Endothelial cell of umbilical vein (primary cell): ENCODE measurements at regions not wholly inside any gene's neighbourhood (a gene's known extent, or its start where the extent isn't known, plus 50 kb on each side); places are given as distances from the start of the nearest gene placed in this dataset.

Experiments used
- BruUV-seq: library from RNA; stranded (reverse); fragments of 400-500 nt; replicated peaks from 2 replicates; lab custom pipeline; 2021; lab: Mats Ljungman, UMichigan
- CTCF ChIA-PET: fragments of 300-600, 350-600 bp; sonication (Branson Sonifier 250); formaldehyde crosslinking; loops from one replicate; lab custom pipeline; 2021; ENCODE audit warnings: antibody characterized with exemption, inconsistent platforms; lab: Charles Lee
- POLR2A ChIA-PET: fragments of 300-600, 350-600 bp; sonication (Branson Sonifier 250); formaldehyde crosslinking; loops from one replicate; lab custom pipeline; 2021; ENCODE audit warnings: antibody characterized with exemption, inconsistent platforms; lab: Charles Lee
- DNase-seq: peaks from one replicate; pipeline ENCODE4 v3.0.0-alpha.2; 2011; ENCODE audit warnings: low read depth, low spot score
- FAIRE-seq: peaks from 2 replicates; lab custom pipeline; 2011; peaks lifted over from hg19 to GRCh38; lab: Jason Lieb, UNC
- H2AFZ ChIP-seq: 2 replicates; pipeline ENCODE4 v1.6.0; 2012; ENCODE audit warnings: low read depth, low read length, control low read depth, inconsistent platforms
- H3K27ac ChIP-seq: 2 replicates; pipeline ENCODE4 v1.5.1; 2011; ENCODE audit warnings: low read depth, mild to moderate bottlenecking, control low read depth, low read length, moderate library complexity; ENCODE audit not compliant: insufficient read depth
- H3K27me3 ChIP-seq, 2 experiments: 2 replicates each; pipeline versions ENCODE4 v1.6.0 to v1.6.1; 2011; ENCODE audit warnings: low read length in 2 of 2, mixed read lengths in 1 of 2; ENCODE audit not compliant: control insufficient read depth in 2 of 2, insufficient read depth in 2 of 2
- H3K36me3 ChIP-seq, 2 experiments: 2 replicates in 1 of 2; 3 replicates in 1 of 2; pipeline ENCODE4 v1.5.1; 2011; ENCODE audit warnings: low read length in 2 of 2, mild to moderate bottlenecking in 1 of 2, moderate library complexity in 1 of 2; ENCODE audit not compliant: control insufficient read depth in 2 of 2, insufficient read depth in 2 of 2; ENCODE audit errors: extremely low read depth in 1 of 2
- H3K4me1 ChIP-seq: 3 replicates; pipeline ENCODE4 v1.5.1; 2011; ENCODE audit warnings: mild to moderate bottlenecking, low read length; ENCODE audit not compliant: control insufficient read depth, insufficient read depth; ENCODE audit errors: extremely low read depth
- H3K4me2 ChIP-seq: 2 replicates; pipeline ENCODE4 v1.6.1; 2011; ENCODE audit warnings: low read length, control low read depth, mixed read lengths; ENCODE audit not compliant: insufficient read depth
- H3K4me3 ChIP-seq, 3 experiments: fragments of 200-600 bp in 1 of 3; sonication (generic), shearing (Covaris generic) in 1 of 3; replicated peaks in 1 of 3; 2 replicates each; pipeline ENCODE4 v1.5.1; 2011 to 2016; ENCODE audit warnings: control low read depth in 3 of 3, low read length in 3 of 3, mild to moderate bottlenecking in 2 of 3, inconsistent platforms in 1 of 3, low read depth in 1 of 3, moderate library complexity in 1 of 3; ENCODE audit not compliant: insufficient read depth in 1 of 3
- H3K79me2 ChIP-seq: 2 replicates; pipeline ENCODE4 v1.6.0; 2012; ENCODE audit warnings: low read length, inconsistent platforms; ENCODE audit not compliant: control insufficient read depth, insufficient read depth
- H3K9ac ChIP-seq: replicated peaks from 2 replicates; pipeline ENCODE3; 2011; ENCODE audit warnings: low read length, control low read depth; ENCODE audit not compliant: insufficient read depth; ENCODE audit errors: extremely low read depth
- H3K9me1 ChIP-seq: replicated peaks from 3 replicates; pipeline ENCODE4 v1.6.0; 2011; ENCODE audit warnings: mild to moderate bottlenecking, low read length; ENCODE audit not compliant: control insufficient read depth, insufficient read depth; ENCODE audit errors: extremely low read depth
- H3K9me3 ChIP-seq: replicated peaks from 2 replicates; pipeline ENCODE4 v1.5.1; 2012; ENCODE audit warnings: low read length, inconsistent platforms; ENCODE audit not compliant: control insufficient read depth, insufficient read depth
- H4K20me1 ChIP-seq: replicated peaks from 2 replicates; pipeline ENCODE3; 2011; ENCODE audit warnings: mild to moderate bottlenecking, low read length; ENCODE audit not compliant: control insufficient read depth, insufficient read depth; ENCODE audit errors: extremely low read depth
- EZH2 ChIP-seq: IDR thresholded peaks from 2 replicates; pipeline ENCODE4 v1.6.1; 2012; ENCODE audit warnings: borderline replicate concordance, low read depth, mild to moderate bottlenecking, moderate library complexity, low read length, inconsistent platforms; ENCODE audit not compliant: severe bottlenecking
- FOS ChIP-seq: IDR thresholded peaks from 2 replicates; pipeline ENCODE4 v1.6.1; 2011; ENCODE audit warnings: mild to moderate bottlenecking, low read length, moderate library complexity, borderline replicate concordance; ENCODE audit not compliant: insufficient read depth
- GATA2 ChIP-seq: IDR thresholded peaks from 2 replicates; pipeline ENCODE4 v1.7.0; 2011; ENCODE audit warnings: low read depth, mild to moderate bottlenecking, moderate library complexity, mixed read lengths, low read length; ENCODE audit not compliant: insufficient read length, insufficient read depth
- JUN ChIP-seq: IDR thresholded peaks from 2 replicates; pipeline ENCODE4 v1.6.1; 2011; ENCODE audit warnings: borderline replicate concordance, low read depth; ENCODE audit not compliant: insufficient read length, insufficient read depth
- MYC ChIP-seq: IDR thresholded peaks from one replicate; pipeline ENCODE4 v1.6.1; 2011; ENCODE audit warnings: mild to moderate bottlenecking, low read depth, low read length
- POLR2A ChIP-seq: IDR thresholded peaks from 2 replicates; pipeline ENCODE4 v1.6.1; 2012; ENCODE audit warnings: low read depth, mild to moderate bottlenecking, control low read depth, low read length
- POLR2AphosphoS5 ChIP-seq: IDR thresholded peaks from 2 replicates; pipeline ENCODE4 v1.6.1; 2012; ENCODE audit warnings: low read depth, mild to moderate bottlenecking, control low read depth, low read length, moderate library complexity; ENCODE audit not compliant: insufficient read depth
- dilution Hi-C: fragments of 300-500 bp; cut with MboI; formaldehyde crosslinking; loops from one replicate; pipeline ENCODE4 v1.15.0; 2019; ENCODE audit warnings: low sequenced_read_pairs; ENCODE audit not compliant: extremely low pct_ligation_motif_present
- intact Hi-C: fragments of 100-400 bp; cut with micrococcal nuclease; formaldehyde crosslinking; loops from one replicate; pipeline ENCODE4 v1.10.0; 2022
- TF ChIP-seq, protein P1 (sequence below), 2 donors: IDR thresholded peaks; 1 replicate in 1 of 2; 2 replicates in 1 of 2; pipeline ENCODE4 v1.5.1; 2011; ENCODE audit warnings: low read length in 2 of 2, mild to moderate bottlenecking in 2 of 2, moderate library complexity in 2 of 2, control low read depth in 1 of 2, inconsistent platforms in 1 of 2, low read depth in 1 of 2; ENCODE audit not compliant: insufficient read depth in 1 of 2; ENCODE audit errors: extremely low read depth in 1 of 2
- TF ChIP-seq, protein P2 (sequence below): IDR thresholded peaks from 2 replicates; pipeline ENCODE4 v1.6.1; 2011; ENCODE audit not compliant: insufficient read depth, insufficient read length

DNA sequence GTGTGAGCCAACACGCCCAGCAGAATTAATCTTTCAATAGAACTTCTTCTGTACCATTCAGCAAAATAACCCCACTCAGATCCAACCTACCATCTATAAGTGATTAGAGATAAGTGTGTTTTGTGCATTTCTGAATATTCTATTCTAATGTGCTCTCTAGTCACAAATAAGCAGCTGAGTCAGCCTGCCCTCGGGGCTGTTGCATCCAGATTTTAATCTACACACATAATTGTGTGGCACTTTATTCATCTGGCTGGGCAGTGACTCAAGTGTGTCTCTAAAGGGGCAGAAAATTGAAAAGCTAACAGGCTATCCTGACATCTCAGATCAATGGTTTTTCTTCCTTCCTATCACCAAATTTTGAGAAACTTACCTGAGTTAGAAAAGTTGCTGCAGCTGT is 60.3 kb downstream of the PRR15 start:
- Histone ChIP-seq H3K9me3 (no peaks in the 10 kb centered on the region), H4K20me1 (no peaks in the 10 kb centered on the region), H3K27ac (no peak overlapping the region), H3K36me3 (no peaks in the 10 kb centered on the region), H2AFZ (no peak overlapping the region), H3K4me3 (no peak overlapping the region), H3K4me1 (peaks cover 6% of the 10 kb centered on the region), H3K9ac (no peak overlapping the region), H3K79me2 (no peaks in the 10 kb centered on the region), H3K4me2 (no peak overlapping the region), H3K9me1 (no peaks in the 10 kb centered on the region), H3K27me3 (no peaks in the 10 kb centered on the region)
- DNase-seq (no peak), FAIRE-seq (no peak)
- ChIA-PET CTCF (interaction anchor here (0.8 to 1.1 kb wide), 2 partner anchors 12 to 14 kb away, joined by 3 to 10 read pairs; no protein-coding TSS in a partner anchor), POLR2A (no interaction called here)
- TF ChIP-seq POLR2A (no peak), GATA2 (peak; percentile 43)
- BruUV-seq: no TSS peak
- intact Hi-C loops (loop anchor here (2.0 to 5.0 kb wide), 2 partner anchors 57 to 61 kb away; no protein-coding TSS in a partner anchor), dilution Hi-C loops (no loop called here)

DNA sequence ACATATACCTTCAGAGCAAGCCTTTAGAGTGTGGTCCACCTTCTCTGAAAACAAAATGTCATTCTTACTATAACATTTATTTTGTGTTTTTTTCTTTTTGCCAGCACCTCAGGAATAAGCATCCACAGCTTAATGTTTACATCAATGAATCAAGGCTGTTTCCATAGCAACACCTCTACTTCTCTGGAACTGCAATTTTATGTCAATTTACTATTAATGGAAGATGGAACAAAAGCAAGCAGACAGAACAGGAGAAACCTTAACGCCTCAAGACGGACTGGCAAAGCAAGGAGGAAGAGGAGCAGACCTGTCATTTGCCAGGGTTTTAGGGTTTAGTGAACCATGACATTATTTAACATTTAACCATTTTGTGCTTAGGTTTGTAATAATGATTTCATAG is 63.1 kb downstream of the PRR15 start:
- dilution Hi-C loops: no loop called here
- BruUV-seq: no TSS peak

More for the DNA sequence above, 63.1 kb downstream of the PRR15 start:
- H3K27me3 ChIP-seq: no peaks in the 10 kb centered on the region
- CTCF ChIA-PET: interaction anchor here (1.2 to 1.5 kb wide), 2 partner anchors 9 to 12 kb away, joined by 3 to 6 read pairs; no protein-coding TSS in a partner anchor
- no peak for TF ChIP-seq JUN
- no peak for TF ChIP-seq POLR2A
- TF ChIP-seq GATA2: no peak
- no peak for TF ChIP-seq EZH2
- TF ChIP-seq, protein P1, sequence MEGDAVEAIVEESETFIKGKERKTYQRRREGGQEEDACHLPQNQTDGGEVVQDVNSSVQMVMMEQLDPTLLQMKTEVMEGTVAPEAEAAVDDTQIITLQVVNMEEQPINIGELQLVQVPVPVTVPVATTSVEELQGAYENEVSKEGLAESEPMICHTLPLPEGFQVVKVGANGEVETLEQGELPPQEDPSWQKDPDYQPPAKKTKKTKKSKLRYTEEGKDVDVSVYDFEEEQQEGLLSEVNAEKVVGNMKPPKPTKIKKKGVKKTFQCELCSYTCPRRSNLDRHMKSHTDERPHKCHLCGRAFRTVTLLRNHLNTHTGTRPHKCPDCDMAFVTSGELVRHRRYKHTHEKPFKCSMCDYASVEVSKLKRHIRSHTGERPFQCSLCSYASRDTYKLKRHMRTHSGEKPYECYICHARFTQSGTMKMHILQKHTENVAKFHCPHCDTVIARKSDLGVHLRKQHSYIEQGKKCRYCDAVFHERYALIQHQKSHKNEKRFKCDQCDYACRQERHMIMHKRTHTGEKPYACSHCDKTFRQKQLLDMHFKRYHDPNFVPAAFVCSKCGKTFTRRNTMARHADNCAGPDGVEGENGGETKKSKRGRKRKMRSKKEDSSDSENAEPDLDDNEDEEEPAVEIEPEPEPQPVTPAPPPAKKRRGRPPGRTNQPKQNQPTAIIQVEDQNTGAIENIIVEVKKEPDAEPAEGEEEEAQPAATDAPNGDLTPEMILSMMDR (IDR thresholded peaks at IDR 0.05; ENCODE audit: extremely low read depth in 1 of 2, insufficient read depth in 1 of 2, low read depth in 1 of 2, low read length in 2 of 2): no peak
- TF ChIP-seq, protein P2, sequence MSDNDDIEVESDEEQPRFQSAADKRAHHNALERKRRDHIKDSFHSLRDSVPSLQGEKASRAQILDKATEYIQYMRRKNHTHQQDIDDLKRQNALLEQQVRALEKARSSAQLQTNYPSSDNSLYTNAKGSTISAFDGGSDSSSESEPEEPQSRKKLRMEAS: no peak
- no peak for TF ChIP-seq POLR2AphosphoS5
- no peak for TF ChIP-seq FOS
- TF ChIP-seq MYC: no peak
- H4K20me1 ChIP-seq: no peaks in the 10 kb centered on the region
- H3K36me3 ChIP-seq: no peaks in the 10 kb centered on the region
- no peaks in the 10 kb centered on the region for H3K79me2 ChIP-seq
- no peak overlapping the region for H3K4me3 ChIP-seq
- DNase-seq: no peak
- no peak for FAIRE-seq
- no peak overlapping the region for H2AFZ ChIP-seq
- H3K9ac ChIP-seq: no peak overlapping the region
- H3K27ac ChIP-seq: no peak overlapping the region
- no peaks in the 10 kb centered on the region for H3K9me3 ChIP-seq
- peaks cover 6% of the 10 kb centered on the region for H3K4me1 ChIP-seq
- POLR2A ChIA-PET: no interaction called here
- H3K9me1 ChIP-seq: no peaks in the 10 kb centered on the region
- H3K4me2 ChIP-seq: no peak overlapping the region
- intact Hi-C loops: no loop called here
